Fibroblast of lung (primary cell): ENCODE measurements at regions not wholly inside any gene's neighbourhood (a gene's known extent, or its start where the extent isn't known, plus 50 kb on each side); places are given as distances from the start of the nearest gene placed in this dataset.

Source experiments
- EZH2 ChIP-seq: IDR thresholded peaks from 2 replicates; pipeline ENCODE4 v1.5.1; 2012; ENCODE audit warnings: low read length, control low read depth, mild to moderate bottlenecking; ENCODE audit errors: missing control alignments
- TF ChIP-seq, protein P1 (sequence below), 2 donors: IDR thresholded peaks in 1 of 2; conservative IDR thresholded peaks in 1 of 2; 1 replicate in 1 of 2; 2 replicates in 1 of 2; pipeline ENCODE4 v1.5.1; 2011 to 2012; ENCODE audit warnings: low read length in 2 of 2, control low read depth in 1 of 2, inconsistent platforms in 1 of 2, low read depth in 1 of 2, mild to moderate bottlenecking in 1 of 2

DNA sequence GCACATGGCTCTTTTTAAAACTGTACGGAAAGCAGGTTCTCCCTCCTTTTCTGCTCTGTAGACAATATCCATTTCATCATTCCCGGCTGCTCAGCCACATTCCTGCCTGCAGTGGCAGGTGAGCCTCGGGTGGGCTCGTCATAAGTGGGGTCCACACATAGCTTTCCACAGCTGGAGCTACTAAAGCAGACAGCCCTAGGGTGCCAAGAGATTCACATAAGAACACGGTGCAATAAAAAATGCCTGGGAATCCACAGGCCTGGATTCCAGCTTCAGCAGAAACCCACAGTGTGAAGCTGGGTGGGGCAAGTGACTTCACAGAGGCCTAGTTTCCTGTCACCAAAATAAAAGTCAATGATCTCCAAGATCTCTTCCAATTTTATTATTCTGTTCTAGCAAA, 96.4 kb downstream of the MIS18A start:
- TF ChIP-seq, protein P1, sequence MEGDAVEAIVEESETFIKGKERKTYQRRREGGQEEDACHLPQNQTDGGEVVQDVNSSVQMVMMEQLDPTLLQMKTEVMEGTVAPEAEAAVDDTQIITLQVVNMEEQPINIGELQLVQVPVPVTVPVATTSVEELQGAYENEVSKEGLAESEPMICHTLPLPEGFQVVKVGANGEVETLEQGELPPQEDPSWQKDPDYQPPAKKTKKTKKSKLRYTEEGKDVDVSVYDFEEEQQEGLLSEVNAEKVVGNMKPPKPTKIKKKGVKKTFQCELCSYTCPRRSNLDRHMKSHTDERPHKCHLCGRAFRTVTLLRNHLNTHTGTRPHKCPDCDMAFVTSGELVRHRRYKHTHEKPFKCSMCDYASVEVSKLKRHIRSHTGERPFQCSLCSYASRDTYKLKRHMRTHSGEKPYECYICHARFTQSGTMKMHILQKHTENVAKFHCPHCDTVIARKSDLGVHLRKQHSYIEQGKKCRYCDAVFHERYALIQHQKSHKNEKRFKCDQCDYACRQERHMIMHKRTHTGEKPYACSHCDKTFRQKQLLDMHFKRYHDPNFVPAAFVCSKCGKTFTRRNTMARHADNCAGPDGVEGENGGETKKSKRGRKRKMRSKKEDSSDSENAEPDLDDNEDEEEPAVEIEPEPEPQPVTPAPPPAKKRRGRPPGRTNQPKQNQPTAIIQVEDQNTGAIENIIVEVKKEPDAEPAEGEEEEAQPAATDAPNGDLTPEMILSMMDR (conservative IDR thresholded peaks at IDR 0.05 in 1 of 2, IDR thresholded peaks at IDR 0.05 in 1 of 2; ENCODE audit: low read depth in 1 of 2, low read length in 2 of 2) = no peak
- TF ChIP-seq EZH2 = no peak
